ENCODE measurements at regions not wholly inside any gene's neighbourhood (a gene's known extent, or its start where the extent isn't known, plus 50 kb on each side); places are given as distances from the start of the nearest gene placed in this dataset.

- Histone ChIP-seq H3K36me3 (ENCODE audit: control insufficient read depth in 2 of 2, extremely low read depth in 1 of 2, insufficient read depth in 2 of 2, low read length in 2 of 2) (no peaks in the 10 kb centered on the region), H3K9me1 (ENCODE audit: control insufficient read depth, extremely low read depth, insufficient read depth, low read length) (no peaks in the 10 kb centered on the region), H3K4me3 (ENCODE audit: control insufficient read depth in 2 of 3, extremely low read depth in 1 of 3, insufficient read depth in 2 of 3, low read depth in 1 of 3, low read length in 3 of 3) (no peak overlapping the region), H3K27ac (ENCODE audit: control insufficient read depth, insufficient read depth, low read length) (no peak overlapping the region), H2AFZ (ENCODE audit: control insufficient read depth, low read length) (no peak overlapping the region), H3K4me2 (ENCODE audit: control insufficient read depth, extremely low read depth, insufficient read depth, low read depth, low read length) (no peak overlapping the region), H3K79me2 (ENCODE audit: control insufficient read depth, insufficient read depth, low read length) (no peaks in the 10 kb centered on the region), H3K4me1 (ENCODE audit: control insufficient read depth, extremely low read depth, insufficient read depth, low read length) (peaks cover 9% of the 10 kb centered on the region), H3K9ac (ENCODE audit: control insufficient read depth, extremely low read depth, insufficient read depth, low read length) (no peak overlapping the region), H4K20me1 (ENCODE audit: control insufficient read depth, extremely low read depth, insufficient read depth, low read length) (no peaks in the 10 kb centered on the region), H3K9me3 (ENCODE audit: control insufficient read depth, low read depth, low read length) (peaks cover 9% of the 10 kb centered on the region), H3K27me3 (ENCODE audit: control insufficient read depth, extremely low read depth, insufficient read depth, low read length) (no peaks in the 10 kb centered on the region)
- TF ChIP-seq CTCF (optimal IDR thresholded peaks at IDR 0.05 in 1 of 3, IDR thresholded peaks at IDR 0.05 in 1 of 3, conservative IDR thresholded peaks at IDR 0.05 in 1 of 3; ENCODE audit: extremely low read depth in 1 of 3, insufficient read depth in 2 of 3, low read length in 3 of 3) (no peak), EZH2 (IDR thresholded peaks at IDR 0.05; ENCODE audit: low read length) (no peak)
- DNase-seq (ENCODE audit: low read depth, low spot score) (peak; percentile 25), FAIRE-seq (peak; percentile 55)
- dilution Hi-C loops (cut with MboI; ENCODE audit: extremely low pct_ligation_motif_present, low sequenced_read_pairs), result no loop called here
These were observed 98.8 kb downstream of the ZNF621 start for GRCh38 chr3:40623567-40623966.

GRCh38 chr3:40624189-40624769, 99.5 kb downstream of the ZNF621 start:
- FAIRE-seq (no peak), DNase-seq (ENCODE audit: low read depth, low spot score) (no peak)
- no peaks in the 10 kb centered on the region for H3K27me3 ChIP-seq (ENCODE audit: control insufficient read depth, extremely low read depth, insufficient read depth, low read length)
- H3K9ac ChIP-seq (ENCODE audit: control insufficient read depth, extremely low read depth, insufficient read depth, low read length), result no peak overlapping the region
- H2AFZ ChIP-seq (ENCODE audit: control insufficient read depth, low read length), result no peak overlapping the region
- peaks cover 9% of the 10 kb centered on the region for H3K9me3 ChIP-seq (ENCODE audit: control insufficient read depth, low read depth, low read length)
- no peaks in the 10 kb centered on the region for H3K9me1 ChIP-seq (ENCODE audit: control insufficient read depth, extremely low read depth, insufficient read depth, low read length)
- H3K36me3 ChIP-seq (ENCODE audit: control insufficient read depth in 2 of 2, extremely low read depth in 1 of 2, insufficient read depth in 2 of 2, low read length in 2 of 2), result no peaks in the 10 kb centered on the region
- TF ChIP-seq CTCF (optimal IDR thresholded peaks at IDR 0.05 in 1 of 3, IDR thresholded peaks at IDR 0.05 in 1 of 3, conservative IDR thresholded peaks at IDR 0.05 in 1 of 3; ENCODE audit: extremely low read depth in 1 of 3, insufficient read depth in 2 of 3, low read length in 3 of 3) (no peak), EZH2 (IDR thresholded peaks at IDR 0.05; ENCODE audit: low read length) (no peak)
- H4K20me1 ChIP-seq (ENCODE audit: control insufficient read depth, extremely low read depth, insufficient read depth, low read length), result no peaks in the 10 kb centered on the region
- dilution Hi-C loops (cut with MboI; ENCODE audit: extremely low pct_ligation_motif_present, low sequenced_read_pairs), result no loop called here
- no peak overlapping the region for H3K4me3 ChIP-seq (ENCODE audit: control insufficient read depth in 2 of 3, extremely low read depth in 1 of 3, insufficient read depth in 2 of 3, low read depth in 1 of 3, low read length in 3 of 3)
- H3K27ac ChIP-seq (ENCODE audit: control insufficient read depth, insufficient read depth, low read length), result no peak overlapping the region
- H3K4me1 ChIP-seq (ENCODE audit: control insufficient read depth, extremely low read depth, insufficient read depth, low read length), result peaks cover 9% of the 10 kb centered on the region
- no peaks in the 10 kb centered on the region for H3K79me2 ChIP-seq (ENCODE audit: control insufficient read depth, insufficient read depth, low read length)
- no peak overlapping the region for H3K4me2 ChIP-seq (ENCODE audit: control insufficient read depth, extremely low read depth, insufficient read depth, low read depth, low read length)

All from keratinocyte (primary cell).